ENCODE measurements at regions not wholly inside any gene's neighbourhood (a gene's known extent, or its start where the extent isn't known, plus 50 kb on each side); places are given as distances from the start of the nearest gene placed in this dataset.

DNA sequence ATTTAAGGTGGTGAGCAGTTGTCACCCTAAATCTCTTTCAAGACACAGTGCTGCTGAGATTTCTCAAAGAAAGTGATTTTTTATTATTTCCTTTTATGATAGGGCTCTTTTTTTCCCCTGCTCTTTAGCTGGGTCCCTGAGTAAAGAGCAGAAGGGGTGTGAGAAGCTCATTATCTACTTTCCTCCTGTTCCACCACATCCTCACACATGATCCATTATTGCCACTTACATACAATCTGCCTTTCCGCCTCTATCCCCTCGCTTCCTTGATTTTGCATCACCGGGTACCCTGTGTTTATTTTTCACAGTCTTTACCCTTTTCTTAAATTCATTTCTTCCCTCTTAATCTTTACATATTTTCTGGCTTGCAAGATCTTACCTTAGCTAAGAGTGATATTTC is 93.9 kb upstream of the CCDC85A start:
- no peak for TF ChIP-seq EZH2 (IDR thresholded peaks at IDR 0.05)
- no peak for TF ChIP-seq POLR2AphosphoS5 (IDR thresholded peaks at IDR 0.05; ENCODE audit: borderline replicate concordance, low read depth, low read length)
- no peak for TF ChIP-seq FOXP2 (optimal IDR thresholded peaks at IDR 0.05; ENCODE audit: control extremely low read depth, extremely low read length, insufficient read depth)
